Fibroblast of mammary gland (primary cell): ENCODE measurements at regions not wholly inside any gene's neighbourhood (a gene's known extent, or its start where the extent isn't known, plus 50 kb on each side); places are given as distances from the start of the nearest gene placed in this dataset.

Experiments used
- DNase-seq: peaks from one replicate; pipeline ENCODE4 v3.0.0-alpha.2; 2010; ENCODE audit warnings: low read depth
- H3K4me3 ChIP-seq: 2 replicates; pipeline ENCODE4 v1.5.1; 2011; ENCODE audit warnings: low read depth, mild to moderate bottlenecking, low read length, moderate library complexity; ENCODE audit not compliant: control insufficient read depth
- CTCF ChIP-seq: conservative IDR thresholded peaks from 2 replicates; pipeline ENCODE4 v1.5.1; 2011; ENCODE audit warnings: low read depth, low read length, inconsistent platforms; ENCODE audit not compliant: control insufficient read depth, insufficient read depth

- no peak overlapping the region for H3K4me3 ChIP-seq
- no peak for DNase-seq
- no peak for TF ChIP-seq CTCF
Observed at GRCh38 chr13:67328895-67329294, 98.8 kb upstream of the PCDH9 start.

GRCh38 chr13:67318860-67319259, 88.7 kb upstream of the PCDH9 start:
- DNase-seq: no peak
- no peak for TF ChIP-seq CTCF
- H3K4me3 ChIP-seq: no peak overlapping the region

GRCh38 chr13:67318398-67318797, 88.3 kb upstream of the PCDH9 start:
- peak; percentile 33 for DNase-seq
- no peak overlapping the region for H3K4me3 ChIP-seq
- no peak for TF ChIP-seq CTCF

GRCh38 chr13:67314405-67314804, 84.3 kb upstream of the PCDH9 start:
- H3K4me3 ChIP-seq: no peak overlapping the region
- no peak for TF ChIP-seq CTCF
- DNase-seq: no peak

- no peak overlapping the region for H3K4me3 ChIP-seq
- DNase-seq: no peak
- TF ChIP-seq CTCF: no peak
Observed at GRCh38 chr13:67308004-67308772, 78.1 kb upstream of the PCDH9 start.

GRCh38 chr13:67306742-67307141, 76.6 kb upstream of the PCDH9 start:
- no peak for DNase-seq
- H3K4me3 ChIP-seq: no peak overlapping the region
- no peak for TF ChIP-seq CTCF
